ENCODE measurements at regions not wholly inside any gene's neighbourhood (a gene's known extent, or its start where the extent isn't known, plus 50 kb on each side); places are given as distances from the start of the nearest gene placed in this dataset.

GRCh38 chr7:84553711-84554110, 359.1 kb upstream of the SEMA3A start:
- Mint-ChIP-seq H3K27me3 (no peaks in the 10 kb centered on the region), H3K4me1 (ENCODE audit: low read depth) (no peaks in the 10 kb centered on the region), H3K36me3 (ENCODE audit: low read depth) (no peaks in the 10 kb centered on the region), H3K4me3 (no peak overlapping the region), H3K27ac (no peak overlapping the region), H3K9me3 (peaks cover 41% of the 10 kb centered on the region)
- intact Hi-C loops (cut with micrococcal nuclease) = no loop called here

GRCh38 chr7:84549409-84549808, 354.8 kb upstream of the SEMA3A start:
- intact Hi-C loops (cut with micrococcal nuclease) = no loop called here
- no peaks in the 10 kb centered on the region for H3K4me1 Mint-ChIP-seq (ENCODE audit: low read depth)
- H3K36me3 Mint-ChIP-seq (ENCODE audit: low read depth) = no peaks in the 10 kb centered on the region
- H3K27ac Mint-ChIP-seq = no peak overlapping the region
- H3K9me3 Mint-ChIP-seq = peaks cover 16% of the 10 kb centered on the region
- H3K4me3 Mint-ChIP-seq = no peak overlapping the region
- no peaks in the 10 kb centered on the region for H3K27me3 Mint-ChIP-seq

GRCh38 chr7:84548366-84549365, 354.1 kb upstream of the SEMA3A start:
- H3K9me3 Mint-ChIP-seq = peaks cover 10% of the 10 kb centered on the region
- intact Hi-C loops (cut with micrococcal nuclease) = no loop called here
- no peak overlapping the region for H3K27ac Mint-ChIP-seq
- no peaks in the 10 kb centered on the region for H3K4me1 Mint-ChIP-seq (ENCODE audit: low read depth)
- H3K4me3 Mint-ChIP-seq = no peak overlapping the region
- no peaks in the 10 kb centered on the region for H3K27me3 Mint-ChIP-seq
- H3K36me3 Mint-ChIP-seq (ENCODE audit: low read depth) = no peaks in the 10 kb centered on the region

GRCh38 chr7:84547331-84547730, 352.7 kb upstream of the SEMA3A start:
- Mint-ChIP-seq H3K36me3 (ENCODE audit: low read depth) (no peaks in the 10 kb centered on the region), H3K9me3 (peaks cover 7% of the 10 kb centered on the region), H3K27me3 (no peaks in the 10 kb centered on the region), H3K27ac (no peak overlapping the region), H3K4me1 (ENCODE audit: low read depth) (no peaks in the 10 kb centered on the region), H3K4me3 (no peak overlapping the region)
- intact Hi-C loops (cut with micrococcal nuclease) = no loop called here

- intact Hi-C loops (cut with micrococcal nuclease) = no loop called here
- Mint-ChIP-seq H3K36me3 (ENCODE audit: low read depth) (no peaks in the 10 kb centered on the region), H3K27ac (no peak overlapping the region), H3K27me3 (no peaks in the 10 kb centered on the region), H3K4me3 (no peak overlapping the region), H3K9me3 (no peaks in the 10 kb centered on the region), H3K4me1 (ENCODE audit: low read depth) (no peaks in the 10 kb centered on the region)
Measured at GRCh38 chr7:84546403-84546802, 351.8 kb upstream of the SEMA3A start.

- no peak overlapping the region for H3K27ac Mint-ChIP-seq
Measured at GRCh38 chr7:84538268-84538667, 343.7 kb upstream of the SEMA3A start.

GRCh38 chr7:84536271-84536870, 341.8 kb upstream of the SEMA3A start:
- H3K27ac Mint-ChIP-seq = no peak overlapping the region
- H3K36me3 Mint-ChIP-seq (ENCODE audit: low read depth) = no peaks in the 10 kb centered on the region
- H3K4me1 Mint-ChIP-seq (ENCODE audit: low read depth) = no peaks in the 10 kb centered on the region
- H3K27me3 Mint-ChIP-seq = no peaks in the 10 kb centered on the region
- intact Hi-C loops (cut with micrococcal nuclease) = no loop called here
- H3K4me3 Mint-ChIP-seq = no peak overlapping the region
- no peaks in the 10 kb centered on the region for H3K9me3 Mint-ChIP-seq

More at GRCh38 chr7:84538268-84538667, 343.7 kb upstream of the SEMA3A start:
- no peak overlapping the region for H3K4me3 Mint-ChIP-seq
- no peaks in the 10 kb centered on the region for H3K9me3 Mint-ChIP-seq
- H3K4me1 Mint-ChIP-seq (ENCODE audit: low read depth) = no peaks in the 10 kb centered on the region
- H3K36me3 Mint-ChIP-seq (ENCODE audit: low read depth) = no peaks in the 10 kb centered on the region
- H3K27me3 Mint-ChIP-seq = no peaks in the 10 kb centered on the region
- intact Hi-C loops (cut with micrococcal nuclease) = no loop called here

- intact Hi-C loops (cut with micrococcal nuclease) = no loop called here
- Mint-ChIP-seq H3K4me3 (no peak overlapping the region), H3K36me3 (ENCODE audit: low read depth) (no peaks in the 10 kb centered on the region), H3K9me3 (no peaks in the 10 kb centered on the region), H3K27ac (no peak overlapping the region), H3K4me1 (ENCODE audit: low read depth) (no peaks in the 10 kb centered on the region), H3K27me3 (no peaks in the 10 kb centered on the region)
Measured at GRCh38 chr7:84535580-84536270, 341.1 kb upstream of the SEMA3A start.

GRCh38 chr7:84533182-84533581, 338.6 kb upstream of the SEMA3A start:
- Mint-ChIP-seq H3K4me3 (no peak overlapping the region), H3K36me3 (ENCODE audit: low read depth) (no peaks in the 10 kb centered on the region), H3K27ac (no peak overlapping the region), H3K9me3 (no peaks in the 10 kb centered on the region), H3K27me3 (no peaks in the 10 kb centered on the region), H3K4me1 (ENCODE audit: low read depth) (no peaks in the 10 kb centered on the region)
- intact Hi-C loops (cut with micrococcal nuclease) = no loop called here

- intact Hi-C loops (cut with micrococcal nuclease) = no loop called here
- Mint-ChIP-seq H3K4me1 (ENCODE audit: low read depth) (no peaks in the 10 kb centered on the region), H3K9me3 (no peaks in the 10 kb centered on the region), H3K27me3 (no peaks in the 10 kb centered on the region), H3K4me3 (no peak overlapping the region), H3K36me3 (ENCODE audit: low read depth) (no peaks in the 10 kb centered on the region), H3K27ac (no peak overlapping the region)
Measured at GRCh38 chr7:84532196-84532595, 337.6 kb upstream of the SEMA3A start.

- Mint-ChIP-seq H3K4me1 (ENCODE audit: low read depth) (no peaks in the 10 kb centered on the region), H3K9me3 (no peaks in the 10 kb centered on the region), H3K36me3 (ENCODE audit: low read depth) (no peaks in the 10 kb centered on the region), H3K4me3 (no peak overlapping the region), H3K27me3 (no peaks in the 10 kb centered on the region), H3K27ac (no peak overlapping the region)
- intact Hi-C loops (cut with micrococcal nuclease) = no loop called here
Measured at GRCh38 chr7:84529480-84530205, 335.1 kb upstream of the SEMA3A start.

GRCh38 chr7:84528756-84529479, 334.3 kb upstream of the SEMA3A start:
- no peaks in the 10 kb centered on the region for H3K9me3 Mint-ChIP-seq
- intact Hi-C loops (cut with micrococcal nuclease) = no loop called here
- no peak overlapping the region for H3K27ac Mint-ChIP-seq

More at GRCh38 chr7:84528756-84529479, 334.3 kb upstream of the SEMA3A start:
- Mint-ChIP-seq H3K36me3 (ENCODE audit: low read depth) (no peaks in the 10 kb centered on the region), H3K4me3 (no peak overlapping the region), H3K4me1 (ENCODE audit: low read depth) (no peaks in the 10 kb centered on the region), H3K27me3 (no peaks in the 10 kb centered on the region)

Data from dendritic cell treated with granulocyte-macrophage colony-stimulating factor and Interleukin-4, amounts not matched to agents 40 ng/mL and 50 ng/mL, for 4 days (primary cell).